ENCODE measurements at regions not wholly inside any gene's neighbourhood (a gene's known extent, or its start where the extent isn't known, plus 50 kb on each side); places are given as distances from the start of the nearest gene placed in this dataset.

GRCh38 chr2:15764683-15765011 is 173.0 kb downstream of the DDX1 start:
- POLR2A ChIA-PET, result no interaction called here

GRCh38 chr2:15765211-15765610 is 173.5 kb downstream of the DDX1 start:
- H3K4me3 Mint-ChIP-seq (ENCODE audit: unreplicated experiment), result no peak overlapping the region
- no peak for TF ChIP-seq CTCF (IDR thresholded peaks at IDR 0.05; ENCODE audit: insufficient read depth in 1 of 2, low read depth in 1 of 2, low read length in 1 of 2, severe bottlenecking in 1 of 2, unreplicated experiment in 1 of 2)
- peaks cover 58% of the 10 kb centered on the region for H3K4me1 Mint-ChIP-seq (ENCODE audit: low read depth, unreplicated experiment)
- no peaks in the 10 kb centered on the region for H3K9me3 ChIP-seq
- no peaks in the 10 kb centered on the region for H3K27me3 Mint-ChIP-seq (ENCODE audit: insufficient read depth, unreplicated experiment)
- H3K4me3 ChIP-seq (ENCODE audit: low read depth, low read length), result no peak overlapping the region
- H3K27me3 ChIP-seq (replicated peaks; ENCODE audit: control insufficient read depth, insufficient read depth, low read length), result no peaks in the 10 kb centered on the region
- no peaks in the 10 kb centered on the region for H3K36me3 ChIP-seq (ENCODE audit: control insufficient read depth, insufficient read depth, low read length)
- intact Hi-C loops (cut with micrococcal nuclease; ENCODE audit: unreplicated experiment), result loop anchor here (5.0 kb wide), 2 partner anchors 98 to 627 kb away; no protein-coding TSS in a partner anchor
- ChIA-PET POLR2A (no interaction called here), CTCF (no interaction called here)
- H3K27ac Mint-ChIP-seq (ENCODE audit: unreplicated experiment), result no peak overlapping the region
- no TSS peak for BruUV-seq (replicated peaks)
- peaks cover 16% of the 10 kb centered on the region for H3K36me3 Mint-ChIP-seq (ENCODE audit: insufficient read depth, unreplicated experiment)
- no peak for DNase-seq
- no peaks in the 10 kb centered on the region for H3K9me3 Mint-ChIP-seq (ENCODE audit: unreplicated experiment)
- peaks cover 54% of the 10 kb centered on the region for H3K4me1 ChIP-seq

More at GRCh38 chr2:15764683-15765011, 173.0 kb downstream of the DDX1 start:
- Mint-ChIP-seq H3K36me3 (ENCODE audit: insufficient read depth, unreplicated experiment) (peaks cover 16% of the 10 kb centered on the region), H3K27me3 (ENCODE audit: insufficient read depth, unreplicated experiment) (no peaks in the 10 kb centered on the region), H3K4me1 (ENCODE audit: low read depth, unreplicated experiment) (peaks cover 53% of the 10 kb centered on the region), H3K9me3 (ENCODE audit: unreplicated experiment) (no peaks in the 10 kb centered on the region), H3K27ac (ENCODE audit: unreplicated experiment) (no peak overlapping the region), H3K4me3 (ENCODE audit: unreplicated experiment) (no peak overlapping the region)
- no peaks in the 10 kb centered on the region for H3K9me3 ChIP-seq
- CTCF ChIA-PET, result no interaction called here
- H3K4me1 ChIP-seq, result peaks cover 50% of the 10 kb centered on the region
- no peak overlapping the region for H3K4me3 ChIP-seq (ENCODE audit: low read depth, low read length)
- intact Hi-C loops (cut with micrococcal nuclease; ENCODE audit: unreplicated experiment), result loop anchor here (5.0 kb wide), 2 partner anchors 97 to 628 kb away; no protein-coding TSS in a partner anchor
- TF ChIP-seq CTCF (IDR thresholded peaks at IDR 0.05; ENCODE audit: insufficient read depth in 1 of 2, low read depth in 1 of 2, low read length in 1 of 2, severe bottlenecking in 1 of 2, unreplicated experiment in 1 of 2), result no peak
- no TSS peak for BruUV-seq (replicated peaks)
- DNase-seq, result no peak
- H3K36me3 ChIP-seq (ENCODE audit: control insufficient read depth, insufficient read depth, low read length), result no peaks in the 10 kb centered on the region
- H3K27me3 ChIP-seq (replicated peaks; ENCODE audit: control insufficient read depth, insufficient read depth, low read length), result no peaks in the 10 kb centered on the region

- ChIA-PET CTCF (no interaction called here), POLR2A (no interaction called here)
- no peaks in the 10 kb centered on the region for H3K27me3 ChIP-seq (replicated peaks; ENCODE audit: control insufficient read depth, insufficient read depth, low read length)
- H3K36me3 ChIP-seq (ENCODE audit: control insufficient read depth, insufficient read depth, low read length), result no peaks in the 10 kb centered on the region
- Mint-ChIP-seq H3K36me3 (ENCODE audit: insufficient read depth, unreplicated experiment) (peaks cover 16% of the 10 kb centered on the region), H3K27ac (ENCODE audit: unreplicated experiment) (peak overlapping the region; percentile 75), H3K27me3 (ENCODE audit: insufficient read depth, unreplicated experiment) (no peaks in the 10 kb centered on the region), H3K4me3 (ENCODE audit: unreplicated experiment) (no peak overlapping the region), H3K9me3 (ENCODE audit: unreplicated experiment) (no peaks in the 10 kb centered on the region), H3K4me1 (ENCODE audit: low read depth, unreplicated experiment) (peaks cover 58% of the 10 kb centered on the region)
- DNase-seq, result no peak
- no peaks in the 10 kb centered on the region for H3K9me3 ChIP-seq
- intact Hi-C loops (cut with micrococcal nuclease; ENCODE audit: unreplicated experiment), result loop anchor here (1.0 to 5.0 kb wide), 9 partner anchors 11 to 660 kb away; no protein-coding TSS in a partner anchor
- peaks cover 55% of the 10 kb centered on the region for H3K4me1 ChIP-seq
- no peak overlapping the region for H3K4me3 ChIP-seq (ENCODE audit: low read depth, low read length)
- no peak for TF ChIP-seq CTCF (IDR thresholded peaks at IDR 0.05; ENCODE audit: insufficient read depth in 1 of 2, low read depth in 1 of 2, low read length in 1 of 2, severe bottlenecking in 1 of 2, unreplicated experiment in 1 of 2)
- BruUV-seq (replicated peaks), result no TSS peak
Measured at GRCh38 chr2:15765686-15766302, 174.1 kb downstream of the DDX1 start.
